Inferior parietal cortex (tissue), 1 donor: ENCODE measurements at regions not wholly inside any gene's neighbourhood (a gene's known extent, or its start where the extent isn't known, plus 50 kb on each side); places are given as distances from the start of the nearest gene placed in this dataset.
"Not testable (repeated sequence)": the region's sequence is repeated elsewhere in the genome, so short reads cannot be mapped to it uniquely, and the experiment has no call there.

ENCODE experiments used
- DNase-seq: peaks from one replicate; pipeline ENCODE4 v3.0.0-alpha.2; 2016; ENCODE audit errors: extremely low spot score

DNA sequence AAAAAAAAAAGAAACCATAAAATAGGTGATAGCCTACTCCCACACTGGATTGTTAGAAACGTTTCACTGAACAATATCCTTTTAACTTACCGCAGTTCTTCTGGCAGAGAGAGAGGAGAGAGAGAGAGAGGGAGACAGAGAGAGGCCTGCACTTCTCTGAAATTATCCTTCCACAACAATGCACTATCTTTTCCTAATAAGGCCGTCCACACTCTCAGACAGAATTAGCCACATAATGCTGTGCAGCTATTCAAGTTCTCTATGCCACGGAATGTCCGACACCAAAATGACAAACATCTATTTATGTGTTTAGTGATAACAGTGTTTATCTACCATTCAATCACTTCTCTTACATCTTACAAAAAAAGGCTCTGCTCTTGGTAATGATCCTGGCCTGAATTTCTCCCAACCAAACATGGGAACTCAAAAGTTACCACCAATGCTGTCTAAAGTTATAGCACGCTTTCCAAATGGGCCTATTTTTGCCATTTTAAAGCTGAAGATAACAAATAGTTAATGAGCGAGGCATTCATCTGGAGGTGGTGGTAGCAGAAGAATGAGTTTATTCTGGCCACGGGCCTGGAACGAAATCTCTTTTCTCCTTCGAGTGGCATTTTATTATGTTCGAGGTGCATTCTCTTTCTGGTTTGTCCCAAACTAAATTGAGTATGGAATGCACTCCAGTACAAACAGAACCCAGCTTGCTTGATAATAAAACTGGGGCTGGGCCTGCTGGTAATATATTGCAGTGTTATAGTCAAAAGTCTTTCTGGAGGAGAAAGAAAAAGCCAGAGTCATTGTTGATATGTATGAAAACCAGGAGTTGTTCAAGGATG is 160.2 kb upstream of the SVIL start:
- no peak for DNase-seq

GRCh38 chr10:29791773-29792172 is 157.0 kb upstream of the SVIL start:
- DNase-seq: no peak

- DNase-seq: no peak
Measured at GRCh38 chr10:29790207-29790606, 155.4 kb upstream of the SVIL start.

- DNase-seq: no peak
Measured at GRCh38 chr10:29788113-29788512, 153.3 kb upstream of the SVIL start.

DNA sequence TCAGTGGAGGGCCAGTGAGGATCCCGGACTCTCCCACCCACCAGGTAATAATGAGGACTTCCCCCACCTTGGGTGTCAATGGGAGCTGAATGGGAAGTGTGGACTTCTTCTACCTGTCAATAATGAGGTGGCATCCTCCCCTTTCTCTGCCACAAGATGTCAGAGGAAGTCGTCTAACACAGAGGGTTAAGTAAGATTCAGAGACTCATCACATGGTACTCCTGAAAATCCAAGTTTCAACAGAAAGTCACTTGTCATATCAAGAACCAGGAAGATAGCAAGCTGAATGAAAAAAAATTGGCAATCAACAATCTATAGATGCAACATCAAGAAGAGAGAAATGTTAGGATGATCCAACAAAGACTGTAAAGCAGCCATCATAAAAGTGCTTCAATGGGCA is 150.9 kb upstream of the SVIL start:
- no peak for DNase-seq

GRCh38 chr10:29784175-29784773 is 149.5 kb upstream of the SVIL start:
- no peak for DNase-seq

GRCh38 chr10:29783201-29783947 is 148.6 kb upstream of the SVIL start:
- DNase-seq: no peak

DNA sequence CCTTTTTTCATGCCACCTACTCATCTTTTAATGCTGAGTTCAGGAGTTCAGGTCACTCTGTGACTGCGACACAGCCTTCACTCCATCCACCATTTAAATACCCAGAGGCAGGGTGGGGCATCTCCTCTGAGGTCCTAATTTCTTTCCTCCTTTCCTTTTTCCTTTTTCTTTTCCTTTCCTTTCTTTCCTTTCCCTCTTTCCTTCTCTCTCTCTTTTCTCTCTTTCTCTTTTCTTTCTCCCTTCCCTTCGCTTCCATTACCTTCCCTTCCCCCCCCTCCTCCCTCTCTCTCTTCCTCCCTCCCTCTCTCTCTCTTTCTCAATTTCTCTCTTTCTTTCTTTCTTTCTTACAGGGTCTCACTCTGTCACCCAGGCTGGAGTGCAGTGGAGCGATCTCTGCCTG is 145.9 kb upstream of the SVIL start:
- DNase-seq: no peak

DNA sequence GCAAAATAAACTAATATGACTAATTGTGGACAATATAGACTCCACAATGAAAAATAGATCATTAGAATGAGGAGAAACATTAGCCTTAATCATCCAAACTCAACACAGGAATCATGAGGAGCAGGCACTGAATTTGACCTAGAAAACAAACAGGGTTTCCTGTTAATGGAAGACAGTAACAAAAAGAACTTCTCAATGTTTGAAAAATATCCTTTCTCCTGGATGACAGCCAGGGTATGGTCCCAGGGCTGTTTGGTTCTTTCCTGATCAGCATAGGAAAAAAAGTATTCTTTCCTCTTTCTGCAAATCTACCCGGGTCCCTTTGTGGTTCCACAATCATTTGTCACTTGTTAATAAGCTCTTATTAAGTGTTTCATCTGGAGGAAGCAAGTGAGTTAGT is 145.3 kb upstream of the SVIL start:
- DNase-seq: no peak

DNA sequence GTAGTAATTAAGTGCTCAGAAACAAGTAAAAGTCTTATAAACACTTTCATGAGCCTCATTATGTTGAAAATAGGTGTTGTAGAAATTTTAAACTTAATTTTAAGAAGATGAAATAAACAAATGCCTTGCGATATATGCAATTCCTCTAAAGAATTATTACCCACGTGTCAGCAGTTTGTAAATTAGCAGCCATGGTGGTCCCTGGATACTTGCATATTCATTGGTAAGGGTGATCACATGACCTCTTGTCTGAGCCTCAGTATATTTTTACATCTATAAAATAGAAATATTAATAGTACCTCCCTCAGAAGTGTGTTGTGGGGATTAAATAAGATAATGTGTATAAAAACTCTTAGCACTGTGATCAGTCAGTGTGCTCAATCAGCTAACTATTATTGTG is 141.5 kb upstream of the SVIL start:
- DNase-seq: no peak

- no peak for DNase-seq
Measured at GRCh38 chr10:29774475-29774874, 139.7 kb upstream of the SVIL start.

GRCh38 chr10:29773675-29774091 is 138.9 kb upstream of the SVIL start:
- no peak for DNase-seq

- no peak for DNase-seq
Measured at GRCh38 chr10:29772403-29772802, 137.6 kb upstream of the SVIL start.

DNA sequence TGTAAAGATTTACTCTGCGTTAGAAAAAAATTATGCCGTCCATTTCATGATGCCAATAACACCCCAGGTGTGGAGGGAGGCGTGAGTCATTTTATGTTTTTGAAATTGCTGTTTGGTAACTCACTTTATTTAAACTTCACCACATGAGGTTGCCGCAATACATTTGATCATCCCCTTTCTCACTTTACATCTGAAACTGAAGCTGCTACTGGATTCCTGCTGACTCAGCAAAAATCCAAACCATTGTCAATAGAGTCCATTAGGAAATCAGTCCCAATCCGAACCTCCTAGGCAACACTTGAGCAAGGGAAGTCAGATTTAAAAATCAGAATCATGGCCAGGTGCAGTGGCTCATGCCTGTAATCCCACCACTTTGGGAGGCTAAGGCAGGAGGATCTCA is 136.6 kb upstream of the SVIL start:
- no peak for DNase-seq

DNA sequence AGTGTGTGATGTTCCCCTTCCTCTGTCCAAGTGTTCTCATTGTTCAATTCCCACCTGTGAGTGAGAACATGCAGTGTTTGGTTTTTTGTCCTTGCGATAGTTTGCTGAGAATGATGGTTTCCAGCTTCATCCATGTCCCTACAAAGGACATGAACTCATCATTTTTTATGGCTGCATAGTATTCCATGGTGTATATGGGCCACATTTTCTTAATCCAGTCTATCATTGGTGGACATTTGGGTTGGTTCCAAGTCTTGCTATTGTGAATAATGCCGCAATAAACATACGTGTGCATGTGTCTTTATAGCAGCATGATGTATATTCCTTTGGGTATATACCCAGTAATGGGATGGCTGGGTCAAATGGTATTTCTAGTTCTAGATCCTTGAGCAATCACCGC is 134.5 kb upstream of the SVIL start:
- DNase-seq: not testable (repeated sequence)

- no peak for DNase-seq
Measured at GRCh38 chr10:29767968-29768367, 133.2 kb upstream of the SVIL start.

GRCh38 chr10:29766753-29767152 is 132.0 kb upstream of the SVIL start:
- no peak for DNase-seq

DNA sequence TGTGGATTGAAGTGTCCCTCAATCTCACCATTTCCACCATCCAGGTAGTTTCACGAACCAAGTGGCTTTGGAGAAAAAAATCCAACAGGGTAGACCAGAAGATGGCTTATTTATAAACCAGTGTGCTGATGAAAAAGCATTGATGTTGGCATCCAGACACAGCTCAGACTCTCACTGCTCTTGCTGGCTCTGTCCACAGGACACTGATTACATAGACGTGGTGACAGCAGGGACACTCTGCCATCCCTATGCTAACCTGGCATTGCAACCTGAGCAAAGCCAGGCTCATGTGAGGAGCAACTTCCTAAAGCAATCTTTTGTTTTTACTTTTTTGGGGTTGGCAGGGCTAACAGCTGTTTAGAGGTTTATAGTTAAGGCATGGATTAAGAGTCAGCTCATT is 130.6 kb upstream of the SVIL start:
- no peak for DNase-seq

DNA sequence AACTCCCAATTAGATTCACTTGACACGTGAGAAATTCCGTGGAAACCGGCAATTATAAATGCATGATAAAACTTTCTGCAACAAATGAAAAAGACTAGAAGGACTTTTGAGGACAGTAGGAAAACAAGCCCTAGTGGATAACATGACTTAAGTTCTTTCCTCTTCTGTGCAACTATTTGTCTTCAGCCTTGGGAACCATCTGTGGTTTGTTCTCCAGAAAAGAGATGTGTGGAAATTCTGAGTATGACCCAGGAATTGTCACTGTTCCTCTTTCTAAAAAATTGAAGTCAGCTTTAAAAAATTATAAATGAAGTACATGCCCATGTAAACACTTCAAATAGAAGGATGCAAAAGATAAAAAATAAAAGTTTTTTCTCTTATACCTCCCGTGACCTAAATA is 128.6 kb upstream of the SVIL start:
- no peak for DNase-seq

- no peak for DNase-seq
Measured at GRCh38 chr10:29761916-29762315, 127.1 kb upstream of the SVIL start.

DNA sequence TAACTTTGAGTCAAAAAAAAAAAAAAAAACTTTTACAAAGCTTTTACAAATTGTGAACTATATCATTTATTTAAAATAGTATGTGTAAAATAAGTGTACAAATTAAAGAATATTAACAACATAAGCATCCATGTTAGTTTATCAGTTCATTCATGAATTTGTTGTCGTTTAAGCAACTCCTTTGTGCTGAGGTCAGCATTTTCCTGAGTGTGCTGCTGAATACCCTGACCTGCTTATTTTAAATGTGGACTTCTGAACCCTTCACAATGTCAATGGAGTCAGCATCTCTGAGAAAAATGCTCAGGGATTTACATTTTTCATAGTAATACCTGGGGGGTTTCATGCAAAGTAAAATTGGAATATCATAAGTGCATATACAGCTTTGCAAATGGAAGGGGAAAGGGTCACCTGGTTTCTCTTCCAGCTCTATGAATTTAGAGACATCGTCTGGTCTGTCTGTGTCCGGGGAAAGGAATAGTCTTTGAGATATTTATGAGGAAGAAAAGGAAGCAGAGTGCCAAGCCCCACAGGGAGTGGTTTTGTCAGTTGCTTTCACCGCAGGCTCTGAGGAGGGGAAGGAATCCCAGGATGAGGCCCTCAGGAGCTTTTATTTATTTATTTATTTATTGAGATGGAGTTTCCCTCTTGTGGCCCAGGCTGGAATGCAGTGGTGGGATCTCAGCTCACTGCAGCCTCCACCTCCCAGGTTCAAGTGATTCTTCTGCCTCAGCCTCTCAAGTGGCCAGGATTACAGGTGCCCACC is 125.5 kb upstream of the SVIL start:
- no peak for DNase-seq
